Heart left ventricle (tissue), 16 donors: ENCODE measurements at regions not wholly inside any gene's neighbourhood (a gene's known extent, or its start where the extent isn't known, plus 50 kb on each side); places are given as distances from the start of the nearest gene placed in this dataset.
"Not testable (repeated sequence)": the region's sequence is repeated elsewhere in the genome, so short reads cannot be mapped to it uniquely, and the experiment has no call there.

Source experiments
- ATAC-seq, 4 donors: fragments of 200-7000 bp; cut with Tn5 transposase; one replicate each; pipeline ENCODE4 v1.9.1; 2020 to 2022; ENCODE audit warnings: moderate library complexity in 4 of 4, mild to moderate bottlenecking in 3 of 4, moderate number of reproducible peaks in 1 of 4
- DNase-seq, 5 donors: peaks; one replicate each; pipeline ENCODE4 v3.0.0-alpha.2; 2020
- H3K27ac ChIP-seq, 12 donors: fragments of 200-600 bp; sonication (generic) in 4 of 12; one replicate each; pipeline versions ENCODE4 v1.5.0 to v1.8.0; 2016 to 2022; ENCODE audit warnings: mild to moderate bottlenecking in 2 of 12
- H3K27me3 ChIP-seq, 9 donors: fragments of 200-600 bp; sonication (generic) in 2 of 9; one replicate each; pipeline versions ENCODE4 v1.5.1 to v1.8.0; 2016 to 2022; ENCODE audit warnings: mild to moderate bottlenecking in 3 of 9
- H3K36me3 ChIP-seq, 9 donors: fragments of 200-600 bp; sonication (generic) in 2 of 9; one replicate each; pipeline versions ENCODE4 v1.5.0 to v1.8.0; 2018 to 2022; ENCODE audit warnings: mild to moderate bottlenecking in 2 of 9
- H3K4me1 ChIP-seq, 12 donors: fragments of 200-600 bp; sonication (generic) in 4 of 12; one replicate each; pipeline versions ENCODE4 v1.5.0 to v1.8.0; 2016 to 2022; ENCODE audit warnings: mild to moderate bottlenecking in 3 of 12
- H3K4me3 ChIP-seq, 12 donors: fragments of 200-600 bp; sonication (generic) in 4 of 12; one replicate each; pipeline versions ENCODE4 v1.5.0 to v1.8.0; 2017 to 2022; ENCODE audit warnings: mild to moderate bottlenecking in 9 of 12, moderate library complexity in 4 of 12
- H3K9me3 ChIP-seq, 12 donors: fragments of 200-600 bp; sonication (generic) in 4 of 12; one replicate each; pipeline versions ENCODE4 v1.5.0 to v1.8.0; 2016 to 2022; ENCODE audit warnings: mild to moderate bottlenecking in 1 of 12
- POLR2A ChIP-seq, 2 donors: fragments of 450-650 bp; IDR thresholded peaks; one replicate each; pipeline ENCODE4 v1.6.1; 2017; ENCODE audit warnings: antibody characterized with exemption in 2 of 2, mild to moderate bottlenecking in 2 of 2, moderate library complexity in 2 of 2
- WGBS, 4 donors: extraction: QIAGEN DNeasy Blood & Tissue Kit in 2 of 4; methylation state at CpG; one replicate each; pipeline versions ENCODE4 v1.1.5 to v1.1.7; 2013 to 2018; 5-methylcytosine and 5-hydroxymethylcytosine counted together
- intact Hi-C, 10 donors: fragments of 100-400 bp; cut with DNase I; formaldehyde crosslinking; loops; one replicate each; pipeline versions ENCODE4 v1.11.1 to v1.14.2; 2022
- TF ChIP-seq, protein P1 (sequence below), 12 donors: fragments of 200-600 bp; sonication (generic) in 4 of 12; IDR thresholded peaks; one replicate each; pipeline versions ENCODE4 v1.5.0 to v1.8.0; 2018 to 2022; ENCODE audit warnings: antibody characterized with exemption in 12 of 12, mild to moderate bottlenecking in 5 of 12
- donor health status: ischemic (EF 13 %, LVEDD 7.1; RV severe dilation, severe dysfunction).
- donor health status: healthy with polysubstance abuse.
- donor health status: DM: no; HTN: yes; CAD: no.
- donor health status: DM: no; HTN: no; CAD: no.
- donor health status: ischemic (EF 25% LVEDD 6.9; RV normal size, moderate dysfunction).
- donor health status: ischemic (EF 25% LVEDD 5.7; RV mildly dilated, moderate dysfunction).
- donor health status: healthy.
- donor health status: DM: yes; HTN: yes; CAD: no.
- donor health status: ischemic (EF 35%, LVEDD 5.7; RV mildly dilated, moderate dysfunction).
- donor health status: nonischemic (EF 11% LVEDD 7.7; RV severe dilation, severe dysfunction).
- donor health status: DM: yes; HTN: yes; CAD: no.
- donor health status: PGD.
- donor health status: ischemic (EF 29% LVEDD 5.4; RV normal size, mild dysfunction).
- donor health status: nonischemic (EF 23%, LVEDD 6.1; RV moderate dilation, normal function).

DNA sequence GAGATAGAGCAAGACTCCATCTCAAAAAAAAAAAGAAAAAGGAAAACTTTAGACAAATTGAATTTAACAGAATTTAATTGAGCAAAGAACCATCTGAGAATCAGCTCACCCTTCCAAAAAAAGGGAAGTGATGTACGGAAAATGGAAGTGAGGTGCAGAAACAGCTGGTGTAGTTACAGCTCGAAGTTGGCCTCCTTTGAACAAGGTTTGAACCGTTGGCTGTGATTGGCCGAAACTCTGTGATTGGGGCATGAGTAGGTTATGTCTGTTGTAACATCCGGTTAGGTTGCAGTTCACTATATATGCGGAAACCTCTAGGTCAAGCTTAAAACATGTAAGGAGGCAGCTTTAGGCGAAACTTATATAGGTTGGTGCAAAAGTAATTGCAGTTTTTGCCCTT lies 97.9 kb upstream of the KIF26B start:
- no peak for DNase-seq
- TF ChIP-seq, protein P1, sequence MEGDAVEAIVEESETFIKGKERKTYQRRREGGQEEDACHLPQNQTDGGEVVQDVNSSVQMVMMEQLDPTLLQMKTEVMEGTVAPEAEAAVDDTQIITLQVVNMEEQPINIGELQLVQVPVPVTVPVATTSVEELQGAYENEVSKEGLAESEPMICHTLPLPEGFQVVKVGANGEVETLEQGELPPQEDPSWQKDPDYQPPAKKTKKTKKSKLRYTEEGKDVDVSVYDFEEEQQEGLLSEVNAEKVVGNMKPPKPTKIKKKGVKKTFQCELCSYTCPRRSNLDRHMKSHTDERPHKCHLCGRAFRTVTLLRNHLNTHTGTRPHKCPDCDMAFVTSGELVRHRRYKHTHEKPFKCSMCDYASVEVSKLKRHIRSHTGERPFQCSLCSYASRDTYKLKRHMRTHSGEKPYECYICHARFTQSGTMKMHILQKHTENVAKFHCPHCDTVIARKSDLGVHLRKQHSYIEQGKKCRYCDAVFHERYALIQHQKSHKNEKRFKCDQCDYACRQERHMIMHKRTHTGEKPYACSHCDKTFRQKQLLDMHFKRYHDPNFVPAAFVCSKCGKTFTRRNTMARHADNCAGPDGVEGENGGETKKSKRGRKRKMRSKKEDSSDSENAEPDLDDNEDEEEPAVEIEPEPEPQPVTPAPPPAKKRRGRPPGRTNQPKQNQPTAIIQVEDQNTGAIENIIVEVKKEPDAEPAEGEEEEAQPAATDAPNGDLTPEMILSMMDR (IDR thresholded peaks at IDR 0.05), result no peak
- no peak for TF ChIP-seq POLR2A (IDR thresholded peaks at IDR 0.05)
- Histone ChIP-seq H3K9me3 (no peaks in the 10 kb centered on the region), H3K4me3 (no peak overlapping the region), H3K4me1 (peaks cover 0 to 31% (median 3%) of the 10 kb centered on the region in 12 donors), H3K27ac (no peak overlapping the region), H3K36me3 (peaks cover 0 to 16% (median 0%) of the 10 kb centered on the region in 9 donors), H3K27me3 (no peaks in the 10 kb centered on the region)
- intact Hi-C loops, result no loop called here
- 95 to 98% (median 95%) methylated on average over 7 of the region's 7 CpGs for WGBS, 4 donors
- no peak for ATAC-seq

DNA sequence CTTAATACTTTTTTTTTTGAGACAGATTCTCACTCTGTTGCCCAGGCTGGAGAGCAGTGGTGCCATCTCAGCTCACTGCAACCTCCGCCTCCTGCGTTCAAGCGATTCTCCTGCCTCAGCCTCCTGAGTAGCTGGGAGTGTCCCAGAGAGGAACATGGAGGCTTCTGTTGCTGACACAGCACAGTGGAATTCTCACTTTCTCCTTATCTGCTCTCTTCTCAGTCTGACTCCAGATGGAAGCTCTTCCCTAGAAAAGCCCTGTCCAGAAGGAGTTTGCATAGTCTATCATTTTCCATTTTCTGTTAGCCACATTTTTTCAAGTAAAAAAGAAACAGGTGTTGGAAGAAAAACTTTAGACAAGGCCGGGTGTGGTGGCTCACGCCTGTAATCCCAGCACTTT lies 98.5 kb upstream of the KIF26B start:
- H3K9me3 ChIP-seq, intact Hi-C loops, ATAC-seq, DNase-seq, H3K27me3 ChIP-seq, H3K4me3 ChIP-seq, H3K27ac ChIP-seq: not testable (repeated sequence)
- Histone ChIP-seq H3K36me3 (peaks cover 0 to 16% (median 0%) of the 10 kb centered on the region in 9 donors), H3K4me1 (peaks cover 0 to 37% (median 8%) of the 10 kb centered on the region in 12 donors)
- 96 to 99% (median 97%) methylated on average over 5 of the region's 5 CpGs for WGBS, 4 donors

DNA sequence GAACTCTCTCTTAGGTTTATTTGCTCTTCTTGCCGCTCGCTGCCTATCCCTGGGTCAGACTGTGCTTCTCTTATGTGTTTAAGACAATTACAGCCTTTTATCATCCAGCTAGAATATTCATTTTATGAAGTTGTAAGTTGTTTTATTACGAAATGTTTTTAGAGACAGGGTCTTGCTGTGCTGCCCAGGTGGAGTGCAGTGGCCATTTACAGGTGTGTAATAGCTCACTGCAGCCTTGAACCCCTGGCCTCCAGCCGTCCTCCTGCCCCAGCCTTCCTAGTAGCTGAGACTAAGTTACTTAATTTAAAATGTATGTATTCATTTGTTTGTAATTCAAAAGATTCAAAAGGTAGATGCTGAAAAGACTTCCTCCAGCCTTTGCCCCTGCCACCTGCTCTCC lies 99.0 kb upstream of the KIF26B start:
- no peak for ATAC-seq
- intact Hi-C loops, result no loop called here
- WGBS, 4 donors, result 48 to 83% (median 68%) methylated on average over 3 to 4 of the region's 4 CpGs
- H3K4me3 ChIP-seq, result no peak overlapping the region
- peaks cover 0 to 13% (median 0%) of the 10 kb centered on the region in 9 donors for H3K36me3 ChIP-seq
- H3K27ac ChIP-seq, result no peak overlapping the region
- H3K27me3 ChIP-seq, result no peaks in the 10 kb centered on the region
- no peak for DNase-seq
- TF ChIP-seq, protein P1 (IDR thresholded peaks at IDR 0.05), result no peak
- no peak for TF ChIP-seq POLR2A (IDR thresholded peaks at IDR 0.05)
- H3K4me1 ChIP-seq, result peaks cover 0 to 38% (median 8%) of the 10 kb centered on the region in 12 donors
- no peaks in the 10 kb centered on the region for H3K9me3 ChIP-seq

DNA sequence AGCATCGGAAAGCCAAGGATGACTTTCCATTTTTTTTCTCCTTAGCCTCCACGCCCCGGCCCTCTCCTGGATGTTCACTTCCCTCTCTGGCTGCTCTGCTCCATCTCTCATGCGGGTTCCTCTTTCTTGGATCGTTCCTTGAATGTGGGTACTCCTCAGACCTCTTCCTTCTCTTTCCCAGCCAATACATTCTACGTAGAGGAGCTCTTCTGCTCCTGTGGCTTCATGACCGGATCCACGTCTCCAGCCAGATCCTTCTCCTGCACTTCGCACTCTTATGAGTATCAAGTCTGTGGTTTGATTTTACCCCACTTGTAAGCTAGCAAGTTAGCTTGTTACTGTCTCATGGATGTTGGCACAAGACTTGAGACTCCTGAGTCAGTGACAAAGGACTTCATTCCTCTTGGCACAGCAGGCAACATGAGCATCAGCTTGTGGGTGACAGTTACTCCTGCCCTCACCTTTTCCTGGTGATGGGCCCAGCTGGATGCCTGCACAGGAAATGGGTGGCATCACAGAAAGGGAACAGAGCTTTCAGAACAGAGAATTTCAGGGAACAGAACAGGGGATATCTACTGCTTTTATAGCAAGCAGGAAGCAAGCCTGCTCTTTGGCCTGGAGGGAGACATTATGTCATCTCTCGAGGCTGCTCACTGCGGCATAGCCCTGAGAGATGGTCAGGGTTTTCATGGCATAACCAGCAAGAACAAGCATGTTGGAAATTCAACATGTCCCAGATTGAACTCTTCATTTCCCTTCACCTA lies 100.1 kb upstream of the KIF26B start:
- DNase-seq (no peak), ATAC-seq (no peak)
- Histone ChIP-seq H3K9me3 (no peaks in the 10 kb centered on the region), H3K27ac (peak overlapping the region in 1 of 12 donors; percentile 62), H3K4me3 (no peak overlapping the region), H3K36me3 (peaks cover 0 to 8% (median 0%) of the 10 kb centered on the region in 9 donors), H3K27me3 (no peaks in the 10 kb centered on the region), H3K4me1 (peaks cover 0 to 38% (median 8%) of the 10 kb centered on the region in 12 donors)
- intact Hi-C loops, result no loop called here
- TF ChIP-seq POLR2A (IDR thresholded peaks at IDR 0.05), result no peak
- TF ChIP-seq, protein P1 (IDR thresholded peaks at IDR 0.05), result no peak
- 88 to 96% (median 93%) methylated on average over 11 of the region's 11 CpGs for WGBS, 4 donors
